Skeletal muscle satellite cell (primary cell): ENCODE measurements at regions not wholly inside any gene's neighbourhood (a gene's known extent, or its start where the extent isn't known, plus 50 kb on each side); places are given as distances from the start of the nearest gene placed in this dataset.

ENCODE experiments used
- H3K27me3 ChIP-seq: 2 replicates; pipeline ENCODE4 v1.7.0; 2013; ENCODE audit warnings: low read length; ENCODE audit not compliant: control insufficient read depth, insufficient read depth
- H3K36me3 ChIP-seq: 2 replicates; pipeline ENCODE4 v1.7.0; 2013; ENCODE audit warnings: mild to moderate bottlenecking, control low read depth, low read length; ENCODE audit not compliant: insufficient read depth
- H3K4me1 ChIP-seq: 2 replicates; pipeline ENCODE4 v1.7.0; 2013; ENCODE audit warnings: low read length; ENCODE audit not compliant: control insufficient read depth, insufficient read depth
- H3K4me2 ChIP-seq: 2 replicates; pipeline ENCODE4 v1.7.0; 2013; ENCODE audit warnings: mild to moderate bottlenecking, low read length
- H3K4me3 ChIP-seq: 2 replicates; pipeline ENCODE4 v1.7.0; 2013; ENCODE audit warnings: low read length
- H3K9ac ChIP-seq: 2 replicates; pipeline ENCODE4 v1.7.0; 2013; ENCODE audit warnings: mild to moderate bottlenecking, low read depth, low read length, moderate library complexity
- H3K9me3 ChIP-seq: replicated peaks from 2 replicates; pipeline ENCODE4 v1.7.0; 2013; ENCODE audit warnings: mild to moderate bottlenecking, control low read depth, low read length

GRCh38 chr3:141431411-141432378 is 55.1 kb upstream of the RASA2 start:
- H3K9ac ChIP-seq, result no peak overlapping the region
- H3K4me2 ChIP-seq, result no peak overlapping the region
- no peaks in the 10 kb centered on the region for H3K9me3 ChIP-seq
- H3K4me3 ChIP-seq, result no peak overlapping the region
- no peaks in the 10 kb centered on the region for H3K27me3 ChIP-seq
- peaks cover 27% of the 10 kb centered on the region for H3K36me3 ChIP-seq
- H3K4me1 ChIP-seq, result peaks cover 18% of the 10 kb centered on the region

GRCh38 chr3:141432904-141433303 is 53.9 kb upstream of the RASA2 start:
- peaks cover 24% of the 10 kb centered on the region for H3K36me3 ChIP-seq
- H3K9ac ChIP-seq, result no peak overlapping the region

GRCh38 chr3:141434255-141434654 is 52.6 kb upstream of the RASA2 start:
- no peak overlapping the region for H3K4me3 ChIP-seq
- no peak overlapping the region for H3K9ac ChIP-seq
- no peak overlapping the region for H3K4me2 ChIP-seq
- H3K4me1 ChIP-seq, result peaks cover 5% of the 10 kb centered on the region
- H3K27me3 ChIP-seq, result no peaks in the 10 kb centered on the region
- peaks cover 32% of the 10 kb centered on the region for H3K36me3 ChIP-seq
- H3K9me3 ChIP-seq, result no peaks in the 10 kb centered on the region

More at GRCh38 chr3:141432904-141433303, 53.9 kb upstream of the RASA2 start:
- Histone ChIP-seq H3K27me3 (no peaks in the 10 kb centered on the region), H3K4me2 (no peak overlapping the region), H3K4me1 (peaks cover 10% of the 10 kb centered on the region), H3K9me3 (no peaks in the 10 kb centered on the region), H3K4me3 (no peak overlapping the region)

- no peaks in the 10 kb centered on the region for H3K27me3 ChIP-seq
- H3K4me3 ChIP-seq, result no peak overlapping the region
These were observed 50.6 kb upstream of the RASA2 start for GRCh38 chr3:141436180-141436579.

More at GRCh38 chr3:141436180-141436579, 50.6 kb upstream of the RASA2 start:
- Histone ChIP-seq H3K9ac (no peak overlapping the region), H3K36me3 (peaks cover 30% of the 10 kb centered on the region), H3K4me1 (peaks cover 16% of the 10 kb centered on the region), H3K4me2 (no peak overlapping the region), H3K9me3 (no peaks in the 10 kb centered on the region)
